OCI-LY1 (cell line): ENCODE measurements at regions not wholly inside any gene's neighbourhood (a gene's known extent, or its start where the extent isn't known, plus 50 kb on each side); places are given as distances from the start of the nearest gene placed in this dataset.

ENCODE experiments used
- CTCF ChIP-seq: fragments of 200-600 bp; sonication (generic), shearing (Covaris generic); IDR thresholded peaks from 2 replicates; pipeline ENCODE4 v1.5.1; 2017; ENCODE audit warnings: mild to moderate bottlenecking, antibody characterized with exemption, low read length, moderate library complexity, mixed read lengths
- EZH2 ChIP-seq: fragments of 200-600 bp; sonication (generic), shearing (Covaris generic); IDR thresholded peaks from 2 replicates; pipeline ENCODE4 v1.8.0; 2017; ENCODE audit warnings: borderline replicate concordance, mixed run types, mild to moderate bottlenecking, antibody characterized with exemption, low read length, moderate library complexity, mixed read lengths

- TF ChIP-seq CTCF (no peak), EZH2 (no peak)
Observed at GRCh38 chr13:100984085-100984705, 309.6 kb upstream of the TMTC4 start.
